ENCODE measurements at regions not wholly inside any gene's neighbourhood (a gene's known extent, or its start where the extent isn't known, plus 50 kb on each side); places are given as distances from the start of the nearest gene placed in this dataset.
"Not testable (repeated sequence)": the region's sequence is repeated elsewhere in the genome, so short reads cannot be mapped to it uniquely, and the experiment has no call there.

DNA sequence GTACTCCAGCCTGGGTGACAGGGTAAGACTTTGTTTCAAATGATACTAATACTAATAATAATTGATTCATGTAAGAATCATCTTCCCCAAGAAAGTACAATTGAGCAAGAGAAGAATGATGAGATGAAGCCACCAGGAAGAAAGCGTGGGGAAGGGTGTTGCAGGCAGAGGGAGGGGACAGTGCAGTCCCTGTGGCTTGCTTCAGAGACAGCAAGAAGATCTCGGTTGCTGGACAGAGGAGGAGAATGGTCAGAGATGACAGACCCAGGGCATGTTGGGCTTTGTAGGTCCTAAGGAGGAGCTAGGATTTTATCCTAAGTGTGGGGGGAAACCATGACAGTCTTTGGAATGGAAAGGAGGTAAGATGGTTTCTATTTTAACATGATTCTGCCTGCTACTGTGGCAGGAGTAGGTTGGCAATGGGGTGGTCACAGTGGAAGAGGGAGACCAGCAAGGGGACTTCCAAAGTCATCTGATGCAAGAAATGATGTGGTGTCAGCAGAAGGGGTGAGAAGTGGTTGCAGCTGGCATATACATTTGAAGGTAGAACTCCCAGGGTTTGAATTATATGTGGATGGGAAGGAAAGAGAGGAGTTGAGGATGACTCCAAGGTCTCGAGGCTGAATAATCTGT lies 293.4 kb downstream of the NPIPA7 start:
- TF ChIP-seq POLR2A (IDR thresholded peaks at IDR 0.05); EP300 (IDR thresholded peaks at IDR 0.05; ENCODE audit: low read depth): not testable (repeated sequence)
- TF ChIP-seq, protein P1, sequence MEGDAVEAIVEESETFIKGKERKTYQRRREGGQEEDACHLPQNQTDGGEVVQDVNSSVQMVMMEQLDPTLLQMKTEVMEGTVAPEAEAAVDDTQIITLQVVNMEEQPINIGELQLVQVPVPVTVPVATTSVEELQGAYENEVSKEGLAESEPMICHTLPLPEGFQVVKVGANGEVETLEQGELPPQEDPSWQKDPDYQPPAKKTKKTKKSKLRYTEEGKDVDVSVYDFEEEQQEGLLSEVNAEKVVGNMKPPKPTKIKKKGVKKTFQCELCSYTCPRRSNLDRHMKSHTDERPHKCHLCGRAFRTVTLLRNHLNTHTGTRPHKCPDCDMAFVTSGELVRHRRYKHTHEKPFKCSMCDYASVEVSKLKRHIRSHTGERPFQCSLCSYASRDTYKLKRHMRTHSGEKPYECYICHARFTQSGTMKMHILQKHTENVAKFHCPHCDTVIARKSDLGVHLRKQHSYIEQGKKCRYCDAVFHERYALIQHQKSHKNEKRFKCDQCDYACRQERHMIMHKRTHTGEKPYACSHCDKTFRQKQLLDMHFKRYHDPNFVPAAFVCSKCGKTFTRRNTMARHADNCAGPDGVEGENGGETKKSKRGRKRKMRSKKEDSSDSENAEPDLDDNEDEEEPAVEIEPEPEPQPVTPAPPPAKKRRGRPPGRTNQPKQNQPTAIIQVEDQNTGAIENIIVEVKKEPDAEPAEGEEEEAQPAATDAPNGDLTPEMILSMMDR (IDR thresholded peaks at IDR 0.05): not testable (repeated sequence)
